GM18517 (cell line): ENCODE measurements at regions not wholly inside any gene's neighbourhood (a gene's known extent, or its start where the extent isn't known, plus 50 kb on each side); places are given as distances from the start of the nearest gene placed in this dataset.
"Not testable (repeated sequence)": the region's sequence is repeated elsewhere in the genome, so short reads cannot be mapped to it uniquely, and the experiment has no call there.

Source experiments
- ATAC-seq: cut with Tn5 transposase; IDR thresholded peaks from one replicate; pipeline ENCODE4 v1.9.1; 2021; ENCODE audit warnings: mild to moderate bottlenecking, moderate library complexity; ENCODE audit not compliant: unreplicated experiment

DNA sequence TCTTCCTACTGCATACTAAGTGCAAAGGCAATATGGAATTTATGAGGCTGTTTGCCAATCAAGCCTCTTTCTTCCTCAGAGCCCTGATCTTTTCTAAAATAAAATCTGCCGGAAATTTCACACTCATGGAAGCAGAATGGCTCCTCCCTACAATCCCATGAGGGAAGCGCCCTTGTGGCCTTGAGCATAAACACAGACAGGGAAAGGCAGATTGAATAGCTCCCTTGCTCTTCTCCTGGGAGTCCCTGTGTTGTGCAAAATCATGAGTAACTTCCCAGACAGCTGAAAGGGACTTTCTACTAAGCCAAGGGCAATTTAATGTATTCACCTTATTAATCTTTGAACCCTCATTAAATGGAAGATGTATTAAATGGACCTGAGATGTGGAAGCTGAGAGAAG is 226.1 kb upstream of the PIK3R1 start:
- ATAC-seq, result no peak

DNA sequence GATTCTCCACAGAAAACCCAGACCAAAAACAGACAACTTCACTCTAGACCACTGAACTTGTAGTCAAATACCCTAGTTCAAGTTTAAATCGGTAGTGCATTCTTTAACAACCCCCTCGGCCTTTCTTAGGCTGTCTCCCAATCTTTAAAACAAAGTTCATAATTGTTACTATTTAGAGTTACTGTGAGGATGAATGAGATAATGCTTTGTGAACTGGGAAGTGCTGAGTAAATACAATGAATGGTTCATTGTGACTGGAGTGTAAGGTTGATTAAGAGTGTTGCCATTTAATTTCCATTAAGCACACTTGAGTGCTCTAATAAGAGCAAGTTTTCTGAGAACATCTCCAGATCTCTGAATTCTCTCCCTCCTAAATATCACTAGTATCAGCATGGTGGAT is 228.8 kb upstream of the PIK3R1 start:
- no peak for ATAC-seq

DNA sequence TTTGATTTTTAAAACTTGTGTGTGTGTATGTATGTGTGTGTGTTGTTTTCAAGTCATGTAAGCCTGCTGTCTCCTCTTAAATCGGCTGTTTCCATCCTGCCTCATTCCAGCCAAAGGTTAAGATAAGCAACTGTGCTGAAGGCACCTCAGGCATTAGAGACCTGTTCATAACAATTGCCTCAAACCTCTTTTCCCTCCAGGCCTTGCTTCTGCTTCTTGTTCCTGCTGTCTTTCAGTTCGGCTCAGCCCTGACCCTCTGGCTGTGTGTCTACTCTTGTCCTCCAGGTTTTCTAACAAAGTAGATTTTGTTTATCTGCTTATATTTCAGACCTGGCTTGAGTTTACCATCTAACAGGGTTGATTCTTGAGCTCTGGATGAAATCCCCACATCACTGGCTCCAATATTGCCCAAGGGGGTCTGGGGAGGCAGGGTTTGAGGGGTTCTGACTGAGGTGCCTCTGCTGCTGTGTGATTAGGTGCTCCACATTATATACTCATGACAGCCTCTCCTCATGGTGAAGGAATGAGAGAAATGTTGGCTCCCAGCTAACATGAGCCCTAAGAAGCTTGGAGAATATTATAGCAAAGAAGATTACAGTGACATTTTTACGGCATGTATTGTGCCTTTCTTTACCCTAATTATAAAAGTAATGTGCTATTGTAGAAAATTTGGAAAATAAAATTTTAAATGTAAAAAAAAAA is 229.7 kb upstream of the PIK3R1 start:
- ATAC-seq, result no peak

DNA sequence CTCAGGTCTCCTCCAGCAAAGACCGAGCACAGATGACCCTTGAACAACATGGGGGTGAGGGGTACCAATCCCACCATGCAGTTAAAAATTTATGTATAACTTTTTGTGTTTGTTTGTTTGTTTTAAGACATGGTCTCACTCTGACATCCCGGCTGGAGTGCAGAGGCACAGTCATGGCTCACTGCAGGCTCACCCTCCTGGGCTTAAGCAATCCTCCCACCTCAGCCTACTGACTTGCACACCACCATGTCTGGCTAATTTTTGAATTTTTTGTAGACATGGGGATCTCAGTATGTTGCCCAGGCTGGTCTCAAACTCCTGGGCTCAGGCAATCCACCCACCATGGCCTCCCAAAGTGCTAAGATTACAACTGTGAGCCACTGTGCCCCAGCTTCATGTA is 231.0 kb upstream of the PIK3R1 start:
- ATAC-seq, result no peak

DNA sequence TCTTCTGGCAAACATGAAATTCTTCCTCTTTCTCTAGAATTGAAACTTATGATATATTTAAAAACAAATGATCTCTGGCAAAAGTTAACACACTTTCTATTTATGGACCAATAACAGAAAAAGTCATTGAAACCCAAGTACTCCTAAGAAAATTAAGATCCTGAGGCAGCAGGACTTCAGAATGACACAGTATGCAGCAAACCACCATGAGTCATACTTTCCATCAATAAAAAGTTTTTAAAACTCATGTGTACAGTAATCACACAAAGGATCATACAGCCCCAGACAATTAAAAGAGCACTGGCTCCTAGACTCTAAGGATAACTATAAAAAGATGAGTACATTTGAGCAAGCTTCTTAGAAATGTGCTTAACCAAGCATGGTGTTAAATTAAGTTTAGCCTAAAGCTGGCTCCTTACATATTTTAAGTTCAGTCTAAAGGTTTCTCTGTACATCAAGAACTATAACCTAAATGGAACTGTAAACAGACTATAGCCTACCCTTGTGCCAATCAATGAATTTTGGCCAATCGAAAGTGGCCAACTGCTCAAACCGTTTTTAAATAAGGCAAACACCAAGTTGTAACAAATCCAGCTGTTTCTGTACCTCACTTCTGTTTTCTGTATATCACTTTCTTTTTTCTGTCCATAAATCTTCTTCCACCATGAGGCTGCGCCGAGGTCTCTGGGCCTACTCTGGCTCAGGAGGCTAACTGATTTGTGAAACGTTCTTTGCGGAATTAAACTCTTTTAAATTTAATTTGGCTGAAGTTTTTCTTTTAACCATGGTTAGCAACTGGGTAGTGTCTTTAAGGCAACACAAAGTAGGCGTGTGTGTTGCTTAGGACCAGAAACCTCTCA is 232.1 kb upstream of the PIK3R1 start:
- no peak for ATAC-seq

DNA sequence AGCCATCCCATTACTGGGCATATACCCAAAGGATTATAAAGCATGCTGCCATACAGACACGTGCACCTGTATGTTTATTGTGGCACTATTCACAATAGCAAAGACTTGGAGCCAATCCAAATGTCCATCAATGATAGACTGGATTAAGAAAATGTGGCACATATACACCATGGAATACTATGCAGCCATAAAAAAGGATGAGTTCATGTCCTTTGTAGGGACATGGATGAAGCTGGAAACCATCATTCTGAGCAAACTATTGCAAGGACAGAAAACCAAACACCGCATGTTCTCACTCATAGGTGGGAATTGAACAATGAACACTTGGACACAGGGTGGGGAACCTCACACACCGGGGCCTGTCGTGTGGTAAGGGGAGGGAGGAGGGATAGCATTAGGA is 233.4 kb upstream of the PIK3R1 start:
- not testable (repeated sequence) for ATAC-seq

DNA sequence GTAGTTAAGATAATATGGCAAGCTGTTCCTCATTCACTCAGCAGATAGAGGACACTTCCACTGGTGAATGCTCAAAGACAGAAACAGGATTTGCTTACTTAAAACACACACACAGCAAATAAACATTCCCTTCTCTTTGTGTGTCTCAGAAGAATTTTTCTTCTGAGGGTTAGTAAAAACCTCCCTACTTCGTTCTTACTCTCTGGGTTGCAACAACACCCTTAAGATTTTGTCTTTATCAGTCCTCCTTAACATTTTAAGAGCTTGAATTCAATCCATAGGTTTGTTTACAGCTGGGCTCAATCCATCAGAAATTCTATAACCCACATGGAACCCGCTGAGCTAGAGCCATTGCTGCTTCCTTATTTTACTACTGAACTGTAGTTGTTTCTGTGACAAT is 237.4 kb upstream of the PIK3R1 start:
- ATAC-seq, result no peak

DNA sequence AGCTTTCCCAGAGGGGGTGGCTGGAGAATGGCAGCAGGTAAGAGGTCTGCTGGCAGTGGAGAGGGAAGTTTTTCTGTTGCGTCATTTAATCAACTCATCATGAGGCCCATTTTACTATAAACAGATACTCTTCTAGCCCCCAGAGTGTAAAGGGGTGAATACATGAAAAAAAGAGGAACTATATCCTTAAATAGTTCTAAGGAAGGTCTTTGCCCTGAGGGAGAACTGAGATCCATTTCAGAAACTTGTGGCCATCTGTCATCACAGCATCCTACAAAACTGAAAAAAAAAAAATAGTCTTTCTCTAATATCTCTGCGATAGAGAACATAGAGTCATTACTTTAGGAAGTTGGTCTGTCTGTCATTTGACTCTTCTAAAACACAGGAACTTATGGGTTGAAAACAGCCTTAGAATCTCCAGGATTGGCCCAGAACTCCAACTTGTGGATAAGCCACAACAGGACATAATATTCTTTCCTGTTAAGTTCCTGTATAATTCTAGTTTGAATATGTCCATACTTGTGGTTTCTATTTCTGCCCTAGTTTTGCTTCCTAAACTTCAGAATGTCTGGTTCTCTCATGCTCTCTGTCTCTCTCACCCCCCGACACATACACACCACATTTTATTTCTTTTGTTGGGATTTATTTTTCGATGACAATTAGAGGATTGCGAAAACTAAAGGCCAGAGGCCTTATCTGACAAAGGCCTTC is 238.5 kb upstream of the PIK3R1 start:
- no peak for ATAC-seq

DNA sequence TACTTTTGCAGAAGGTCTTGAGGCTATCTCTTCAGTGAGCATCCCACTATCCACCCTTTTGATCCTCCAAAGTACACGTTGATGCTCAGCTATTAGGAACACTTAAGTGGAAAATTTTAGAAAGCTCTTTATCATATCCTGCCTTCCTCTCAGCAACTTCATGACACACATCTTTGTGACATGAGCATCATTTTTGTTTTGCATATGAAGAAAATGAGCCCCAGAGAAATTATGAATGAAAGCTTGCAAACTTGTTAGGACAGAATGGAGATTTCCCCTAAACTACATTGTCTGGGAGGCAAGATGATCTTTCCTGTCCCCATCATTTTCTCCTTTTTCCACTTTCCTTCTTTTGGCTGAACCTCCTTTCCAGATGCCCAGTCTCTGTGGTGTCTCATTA is 239.4 kb upstream of the PIK3R1 start:
- no peak for ATAC-seq

DNA sequence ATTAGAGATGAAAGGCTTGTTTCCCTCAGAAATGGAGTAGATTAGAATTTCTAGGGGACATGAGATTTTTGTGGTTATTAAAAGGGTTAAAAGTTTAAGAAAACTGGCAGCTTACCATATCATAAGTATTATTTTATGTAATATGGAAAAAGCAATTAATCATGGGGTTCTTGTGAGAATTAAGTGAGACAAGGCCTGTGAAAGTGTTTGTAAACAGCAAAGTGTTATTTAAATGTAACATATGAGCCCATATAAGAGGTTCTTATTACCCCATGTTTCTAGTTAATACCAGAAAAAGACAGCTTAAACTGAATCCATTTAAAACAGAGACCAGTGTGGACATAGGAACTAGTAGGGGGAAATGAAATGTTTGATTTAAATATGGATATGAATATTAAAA is 241.1 kb upstream of the PIK3R1 start:
- ATAC-seq, result no peak

DNA sequence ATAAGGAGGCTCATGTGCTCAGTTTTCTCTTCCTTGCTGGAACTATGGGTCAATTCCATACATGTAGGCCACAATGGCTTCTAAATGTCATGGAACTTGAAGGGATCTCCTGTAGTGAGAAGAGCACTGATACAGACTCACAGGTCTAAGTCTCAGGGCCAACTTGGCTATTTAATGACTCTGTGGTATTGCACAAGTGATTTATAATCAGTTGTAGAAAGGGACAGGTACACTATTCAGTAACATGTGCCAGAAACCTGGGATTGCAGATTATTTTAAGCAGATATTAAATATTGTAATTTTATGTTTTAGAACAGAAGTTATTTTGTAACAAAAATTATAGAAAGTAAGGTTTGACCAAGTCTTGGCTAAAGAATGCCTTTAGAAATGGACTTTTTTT is 241.5 kb upstream of the PIK3R1 start:
- no peak for ATAC-seq

DNA sequence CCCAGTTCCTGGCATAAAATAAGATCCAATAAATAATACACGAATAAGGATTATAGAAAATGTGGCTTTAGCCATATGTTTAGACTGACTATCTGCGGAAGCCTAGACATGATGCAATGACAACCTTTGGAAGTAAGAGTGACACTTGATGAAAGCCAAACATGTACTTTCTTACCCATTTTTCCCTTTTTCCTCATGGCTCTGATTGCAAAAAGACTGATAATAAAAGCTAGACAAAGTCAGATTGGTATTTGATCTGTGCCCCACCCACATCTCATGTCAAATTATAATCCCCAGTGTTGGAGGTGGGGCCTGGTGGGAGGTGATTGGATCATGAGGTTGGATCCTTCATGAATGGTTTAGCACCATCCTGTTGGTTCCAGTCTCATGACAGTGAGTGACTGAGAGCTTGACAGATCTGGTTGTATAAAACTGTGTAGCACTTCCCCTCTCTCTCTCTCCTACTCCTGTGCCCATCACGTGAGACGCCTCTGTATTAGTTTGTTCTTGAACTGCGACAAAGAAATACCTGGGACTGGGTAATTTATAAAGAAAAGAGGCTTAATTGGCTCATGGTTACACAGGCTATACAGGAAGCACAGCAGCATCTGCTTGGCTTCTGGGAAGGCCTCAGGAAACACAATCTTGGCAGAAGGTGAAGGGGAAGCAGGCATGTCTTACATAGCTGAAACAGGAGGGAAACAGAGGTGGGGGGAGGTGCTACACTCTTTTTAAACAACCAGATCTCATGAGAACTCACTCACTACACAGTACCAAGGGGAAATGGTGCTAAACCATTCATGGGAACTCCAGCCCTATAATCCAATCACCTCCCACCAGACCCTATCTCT is 243.4 kb upstream of the PIK3R1 start:
- ATAC-seq, result no peak

DNA sequence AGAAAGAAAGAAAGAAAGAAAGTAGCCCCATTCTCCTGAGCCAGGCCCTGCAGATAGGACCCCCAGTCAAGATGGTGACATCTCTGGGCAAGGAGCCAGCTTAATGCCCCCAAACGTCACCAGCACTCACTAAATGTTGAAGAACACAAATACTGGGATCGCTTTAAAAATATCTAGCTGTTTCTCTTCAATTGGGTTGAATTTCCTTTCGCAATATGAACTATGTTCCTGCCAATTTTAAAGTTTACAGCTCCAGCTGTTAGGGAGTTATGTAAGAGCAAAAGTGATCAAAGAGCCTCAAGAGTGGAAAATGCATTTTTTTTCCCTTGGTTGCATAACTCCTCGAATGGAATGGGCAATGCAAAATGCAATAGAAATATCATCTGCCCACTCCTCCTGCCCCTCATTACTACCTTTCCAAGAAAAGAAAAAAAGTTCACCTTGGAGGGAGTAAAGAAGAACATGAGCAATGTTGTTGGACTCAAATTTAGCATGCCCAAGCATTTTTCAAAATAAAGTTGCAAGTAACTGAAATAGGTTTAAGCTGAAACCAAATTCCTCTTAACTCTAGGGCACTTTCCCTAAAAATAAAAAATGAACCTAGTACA is 244.2 kb upstream of the PIK3R1 start:
- no peak for ATAC-seq

DNA sequence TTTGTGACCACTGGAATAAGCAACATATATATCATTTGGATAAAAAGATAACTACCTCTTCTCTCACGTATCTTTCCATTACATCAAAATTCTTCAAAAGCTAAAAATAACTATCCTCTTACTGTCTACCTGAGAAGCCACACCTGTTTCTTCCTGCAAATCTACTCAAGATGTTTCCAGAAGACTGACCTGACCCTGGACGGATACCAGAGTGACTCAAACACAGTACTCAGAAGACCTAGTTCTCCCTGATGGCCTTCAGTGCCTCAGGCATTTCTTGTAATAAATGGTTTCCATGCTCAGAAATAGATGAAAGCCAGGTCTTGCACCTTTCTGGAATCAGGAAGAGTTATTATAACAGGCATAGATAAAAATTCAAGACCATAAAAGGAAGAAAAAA is 245.9 kb upstream of the PIK3R1 start:
- no peak for ATAC-seq

DNA sequence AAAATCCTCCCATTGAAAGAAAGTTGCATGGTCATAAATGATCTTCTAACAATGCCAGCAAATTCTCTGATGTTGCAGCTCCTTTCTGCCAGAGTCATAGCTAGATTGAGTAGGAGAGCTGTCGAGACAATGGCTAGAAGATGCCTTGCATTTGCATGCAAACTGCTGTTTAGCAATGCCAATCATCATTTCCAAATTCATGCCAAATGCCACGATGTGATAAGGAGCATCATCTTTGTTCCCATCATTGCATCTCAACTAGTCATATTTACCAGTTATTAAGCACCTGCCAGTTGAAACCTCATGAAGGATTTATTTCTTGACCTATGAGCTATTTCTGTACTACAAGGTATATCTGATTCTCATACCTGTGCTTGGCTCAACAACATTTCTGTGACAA is 246.4 kb upstream of the PIK3R1 start:
- ATAC-seq, result no peak

DNA sequence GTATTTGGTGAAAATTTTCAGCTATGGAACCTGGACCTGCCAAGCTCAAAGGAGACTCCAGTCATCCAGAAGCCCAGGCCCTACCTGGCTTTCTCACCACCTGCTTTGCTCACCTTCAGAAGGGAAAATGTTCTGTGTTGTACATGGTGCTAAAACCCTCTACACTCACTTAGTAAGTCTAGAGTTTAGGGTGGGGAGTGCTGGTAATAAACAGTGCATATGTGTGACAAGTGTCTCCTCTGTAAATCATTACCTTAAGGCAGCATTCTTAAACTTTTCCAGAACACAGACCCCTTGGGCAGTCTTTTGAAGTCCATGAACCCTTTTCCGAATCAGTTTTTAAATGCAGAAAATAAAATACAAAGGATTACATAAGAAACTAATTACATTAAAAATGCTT is 248.8 kb upstream of the PIK3R1 start:
- ATAC-seq, result no peak

DNA sequence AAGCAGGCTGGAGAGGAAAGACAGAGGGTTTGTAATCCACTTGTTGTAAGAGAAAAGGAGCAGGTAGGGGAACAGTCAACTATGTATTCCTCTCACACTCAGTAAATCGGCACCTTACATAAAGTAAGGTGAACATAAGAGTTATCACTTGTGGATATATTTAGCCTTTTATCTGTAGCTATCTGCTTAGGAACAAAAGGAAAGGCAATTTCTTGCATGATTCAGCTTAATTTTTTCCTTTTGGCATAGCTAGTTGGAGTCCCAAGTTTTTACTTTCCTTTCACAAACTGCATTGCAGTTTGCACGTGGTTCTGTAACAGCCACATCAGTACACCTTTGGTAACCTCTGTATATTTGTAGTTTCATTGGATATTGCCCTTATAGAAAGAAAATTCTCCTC is 250.9 kb upstream of the PIK3R1 start:
- ATAC-seq, result no peak

DNA sequence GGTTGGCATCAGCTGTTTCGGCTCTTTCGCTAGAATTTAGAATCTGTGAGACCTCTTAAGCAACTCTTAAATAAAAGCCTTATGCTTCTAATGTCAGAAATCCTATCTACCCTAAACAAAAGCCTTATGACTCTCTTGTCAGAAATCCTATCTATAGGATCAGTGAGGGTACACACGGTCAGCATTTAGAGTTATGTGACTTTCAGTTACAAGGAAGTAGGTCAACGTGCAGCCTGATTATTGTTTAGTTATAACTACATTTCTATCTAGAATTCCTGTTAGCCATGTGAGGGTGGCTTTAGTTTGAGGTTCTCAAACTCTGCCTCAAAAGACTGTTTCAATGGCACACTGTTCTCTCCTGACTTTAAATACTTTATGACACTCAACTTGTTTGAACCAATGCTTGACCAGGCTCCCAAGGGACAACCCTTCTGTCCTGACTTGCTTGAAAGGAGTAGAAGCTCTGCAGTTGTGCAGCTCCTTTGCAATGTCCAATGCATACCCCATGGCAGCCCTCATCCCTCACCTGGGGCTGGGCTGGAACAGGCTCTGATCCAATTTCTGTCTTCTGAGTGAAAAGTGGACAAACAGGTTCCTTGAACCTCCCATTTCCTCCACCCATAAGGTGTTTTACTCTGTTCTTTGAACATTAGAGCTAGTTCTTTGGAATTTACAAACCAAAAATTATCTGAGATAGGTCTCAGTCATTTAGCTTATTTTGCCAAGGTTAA is 251.6 kb upstream of the PIK3R1 start:
- ATAC-seq, result no peak

DNA sequence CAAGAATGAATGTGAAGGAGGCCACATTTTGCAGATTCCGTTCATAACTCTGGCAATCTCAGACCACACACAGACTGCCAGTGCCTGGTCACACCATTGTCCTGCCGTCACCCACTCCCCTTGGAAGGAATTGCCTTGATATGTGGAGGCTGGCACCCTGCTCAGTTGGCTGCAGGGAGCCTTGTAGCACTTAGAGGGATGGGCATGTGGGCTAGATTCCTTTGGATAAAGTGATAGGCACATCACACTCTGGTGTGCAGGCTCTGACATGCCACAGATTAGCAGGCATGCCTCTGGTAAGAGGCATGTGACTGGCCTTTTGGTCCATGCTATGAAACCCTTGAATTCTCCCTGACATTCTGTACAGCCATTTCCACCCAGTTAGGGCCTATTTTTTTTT is 254.6 kb upstream of the PIK3R1 start:
- ATAC-seq, result no peak

DNA sequence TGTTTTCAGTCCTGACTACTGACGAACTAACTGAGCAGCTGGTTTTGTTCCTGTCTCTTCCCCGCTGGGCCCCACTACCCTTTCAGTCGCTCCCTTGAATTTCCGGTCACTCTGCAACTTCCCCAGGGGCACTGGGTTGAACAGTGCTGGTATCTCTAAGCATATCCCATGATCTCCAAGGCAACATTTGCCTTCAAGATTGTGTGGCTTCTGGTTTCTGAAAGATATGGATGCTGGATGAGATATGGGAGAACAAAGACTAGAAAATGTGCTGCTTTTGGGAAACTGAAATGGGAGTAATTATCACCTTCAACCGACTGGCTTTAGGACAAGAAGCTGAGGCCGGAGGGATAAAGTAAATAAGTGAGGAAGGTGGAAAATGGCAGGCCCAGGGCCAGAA is 258.2 kb upstream of the PIK3R1 start:
- ATAC-seq, result no peak
